ENCODE measurements at regions not wholly inside any gene's neighbourhood (a gene's known extent, or its start where the extent isn't known, plus 50 kb on each side); places are given as distances from the start of the nearest gene placed in this dataset.

DNA sequence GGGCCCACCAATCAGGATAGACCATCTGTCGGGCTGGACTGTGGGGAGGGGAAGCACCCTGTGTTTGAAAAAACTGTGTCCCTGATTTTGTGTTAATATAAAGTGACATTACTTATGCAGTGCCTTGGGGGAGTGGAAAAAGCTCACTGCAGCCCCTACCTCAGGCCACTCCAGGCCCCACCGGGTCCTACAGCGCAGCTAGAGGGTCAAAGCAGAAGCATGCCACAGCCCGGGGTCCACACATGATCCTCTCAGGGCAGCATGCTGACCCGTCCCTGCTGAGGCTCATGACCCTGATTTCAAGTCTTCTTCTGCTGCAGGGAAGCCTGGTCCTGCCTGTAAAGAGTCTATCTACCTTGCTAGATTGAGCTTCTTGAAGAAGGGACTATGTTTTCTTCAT lies 133.0 kb upstream of the PLCB4 start:
- DNase-seq: no peak

DNA sequence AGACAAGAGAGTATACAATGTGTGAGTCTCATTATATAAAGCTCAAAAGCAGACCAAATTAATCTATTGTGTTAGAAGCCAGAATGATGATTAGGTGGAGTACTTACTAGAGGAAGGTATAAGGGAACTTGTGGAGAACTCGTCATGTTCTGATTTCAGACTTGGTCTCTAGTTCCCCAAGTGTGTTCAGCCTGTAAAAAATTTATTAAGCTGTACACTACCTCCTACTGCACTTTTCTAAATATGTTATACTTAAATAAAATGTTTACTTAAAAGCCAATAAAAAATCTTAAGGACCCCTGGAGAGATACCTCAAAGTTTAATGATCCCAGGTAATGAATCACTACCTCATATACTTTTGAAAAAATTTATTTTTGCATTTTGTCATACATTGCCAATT lies 130.4 kb upstream of the PLCB4 start:
- DNase-seq: no peak

DNA sequence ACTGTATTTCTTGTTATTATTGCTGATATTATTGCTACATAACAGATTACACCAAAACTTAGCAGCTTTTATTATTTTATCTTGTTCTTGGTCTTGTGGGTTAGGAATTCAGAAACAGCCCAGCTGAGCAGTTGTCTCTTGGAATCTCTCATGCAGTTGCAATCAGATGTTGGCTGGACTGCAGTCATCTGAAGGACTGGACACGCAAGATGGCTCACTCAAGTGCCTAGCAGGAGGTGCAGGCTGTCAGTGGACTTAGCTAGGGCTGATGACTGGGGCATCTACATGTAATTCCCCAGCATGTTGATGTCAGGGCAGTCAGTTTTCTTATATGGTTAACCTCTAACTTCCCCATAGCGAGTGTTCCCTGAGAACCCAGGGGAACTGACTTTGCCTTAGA lies 128.6 kb upstream of the PLCB4 start:
- no peak for DNase-seq

DNA sequence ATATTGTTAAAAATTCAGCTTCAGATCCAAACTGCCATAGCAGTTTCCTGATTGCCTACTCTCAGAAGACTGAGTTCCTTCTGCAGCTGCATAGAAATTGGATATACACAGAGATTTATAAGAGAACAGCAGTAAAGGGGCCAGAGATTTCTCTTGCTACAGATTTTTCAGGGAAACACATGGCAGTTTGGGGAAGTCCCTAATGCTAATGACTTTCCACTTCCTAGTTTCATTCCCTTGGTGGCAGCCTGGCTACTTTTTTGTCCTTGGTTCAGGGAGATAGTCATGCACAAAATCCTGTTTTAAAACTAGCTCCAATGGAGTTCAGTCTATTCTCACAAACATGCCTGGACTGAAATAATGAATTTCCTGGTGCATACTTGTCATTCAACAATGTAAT lies 125.3 kb upstream of the PLCB4 start:
- DNase-seq: no peak

DNA sequence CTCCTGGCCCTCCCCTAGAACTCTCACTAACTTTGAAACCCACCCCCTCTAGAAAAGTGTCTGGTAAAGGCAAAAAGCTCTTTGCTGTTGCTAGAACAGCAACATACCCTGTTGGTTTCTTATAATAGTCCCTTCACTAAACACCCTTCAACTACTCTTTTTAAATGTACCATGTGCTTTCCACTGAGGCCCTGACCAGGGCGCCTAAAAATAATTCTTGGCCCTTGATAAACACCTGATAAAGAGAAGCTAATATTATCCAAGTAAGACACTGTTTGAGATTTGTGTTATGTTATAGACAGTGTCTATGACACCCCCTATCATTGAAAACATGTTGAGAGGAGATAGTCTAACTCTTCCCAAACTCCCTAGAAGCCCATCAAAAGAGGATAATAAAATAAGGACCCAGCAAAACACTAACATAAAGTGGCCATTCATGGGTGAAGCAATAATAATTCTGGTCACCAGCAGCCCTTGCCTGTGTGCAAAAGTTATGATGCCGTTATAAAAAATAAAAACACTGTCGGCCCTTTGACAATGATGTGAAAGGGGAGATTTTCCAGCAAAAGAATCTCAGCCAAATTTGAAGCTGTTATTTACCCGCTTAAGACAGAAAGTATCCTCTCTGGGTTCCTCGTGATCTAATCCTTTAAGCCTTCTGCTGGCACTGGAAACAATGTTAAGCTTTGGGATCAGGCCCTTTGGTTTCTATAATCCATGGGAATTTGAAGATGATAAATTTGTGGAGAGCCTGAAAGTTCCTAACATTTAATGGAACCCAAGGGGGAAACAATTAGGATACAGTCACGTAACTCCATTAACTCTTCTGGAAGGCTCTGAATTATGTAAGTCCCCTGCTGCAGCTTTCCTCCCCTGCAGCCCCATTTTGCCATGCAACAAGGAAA lies 122.6 kb upstream of the PLCB4 start:
- peak; percentile 29 for DNase-seq

DNA sequence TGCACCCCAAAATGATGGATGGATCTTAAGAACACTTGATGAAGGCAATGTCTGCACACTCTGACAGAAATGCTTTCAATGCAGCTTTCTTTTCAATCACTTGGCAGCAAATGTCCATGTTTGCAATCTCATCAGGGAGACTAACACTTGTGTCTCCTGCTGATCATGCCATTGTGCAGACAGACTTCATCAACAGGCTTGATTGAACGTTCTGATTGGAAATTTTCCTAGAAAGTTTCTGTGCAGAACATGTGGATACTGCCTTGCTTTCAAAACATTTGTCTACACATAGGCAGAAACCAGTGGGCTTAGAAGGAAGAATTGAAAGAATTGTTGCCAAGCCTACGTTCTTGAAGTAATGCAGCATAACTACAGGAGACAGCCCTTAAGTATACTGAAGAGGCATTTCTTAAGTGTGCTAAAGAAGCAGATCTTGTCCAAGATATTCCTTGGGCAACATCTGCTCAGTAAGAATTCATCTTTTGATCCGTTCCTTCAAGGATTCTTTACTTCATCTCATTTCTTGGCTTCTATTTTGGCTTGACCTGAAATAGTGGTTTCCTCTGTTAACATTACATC lies 120.4 kb upstream of the PLCB4 start:
- no peak for DNase-seq

DNA sequence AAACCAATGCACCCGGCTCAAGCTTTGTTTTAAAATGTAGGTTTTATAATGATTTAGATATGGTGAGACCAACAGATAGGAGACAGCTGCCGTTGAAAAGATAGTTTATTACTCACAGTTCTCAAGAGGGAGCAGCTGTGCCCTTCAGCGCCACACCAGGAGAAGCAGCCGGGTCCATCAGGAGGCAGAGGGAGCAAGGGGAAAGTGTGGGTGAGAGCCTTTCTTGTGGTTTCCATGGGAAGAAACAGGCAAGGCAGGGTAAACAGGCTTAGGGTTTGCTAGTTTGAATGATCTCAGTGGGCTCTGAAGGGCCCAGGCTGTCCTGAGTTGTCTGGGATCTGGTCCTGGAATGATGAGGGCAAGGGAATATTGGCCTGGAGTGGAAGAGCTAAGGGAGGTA lies 117.7 kb upstream of the PLCB4 start:
- no peak for DNase-seq

DNA sequence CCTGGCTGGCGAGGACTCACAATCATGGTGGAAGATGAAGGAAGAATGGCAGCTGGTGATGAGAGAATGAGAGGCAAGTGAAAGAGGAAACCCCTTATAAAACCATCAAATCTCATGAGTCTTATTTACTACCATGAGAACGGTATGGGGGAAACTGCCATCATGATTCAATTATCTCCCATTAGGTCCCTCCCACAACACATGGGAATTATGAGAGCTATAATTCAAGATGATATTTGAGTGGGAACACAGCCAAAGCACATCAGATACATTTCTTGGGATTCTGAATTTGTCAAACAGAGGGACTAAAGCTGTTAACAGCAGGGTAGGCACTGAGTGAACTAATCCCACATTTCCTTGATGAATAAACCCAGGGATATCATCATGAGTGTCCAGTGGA lies 116.2 kb upstream of the PLCB4 start:
- DNase-seq: no peak

DNA sequence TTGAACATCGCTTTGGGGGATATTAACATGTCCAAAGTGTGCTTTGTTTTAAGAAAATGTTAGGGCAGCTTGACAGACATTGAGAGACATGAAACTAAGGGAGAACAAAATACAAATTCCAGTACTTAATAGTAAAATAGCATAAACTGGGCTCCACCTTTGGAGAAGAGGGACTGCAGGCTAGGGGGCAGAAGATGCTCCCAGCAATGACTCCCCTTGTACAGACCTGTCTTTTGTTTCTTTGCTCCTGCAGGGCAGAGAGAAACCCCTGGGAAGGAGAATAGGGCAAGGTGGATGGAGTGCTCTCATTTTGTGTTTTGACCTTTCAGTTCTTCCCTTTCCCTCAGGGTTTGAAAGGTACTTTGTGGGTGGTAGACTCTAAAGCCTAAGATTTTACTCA lies 115.6 kb upstream of the PLCB4 start:
- no peak for DNase-seq

DNA sequence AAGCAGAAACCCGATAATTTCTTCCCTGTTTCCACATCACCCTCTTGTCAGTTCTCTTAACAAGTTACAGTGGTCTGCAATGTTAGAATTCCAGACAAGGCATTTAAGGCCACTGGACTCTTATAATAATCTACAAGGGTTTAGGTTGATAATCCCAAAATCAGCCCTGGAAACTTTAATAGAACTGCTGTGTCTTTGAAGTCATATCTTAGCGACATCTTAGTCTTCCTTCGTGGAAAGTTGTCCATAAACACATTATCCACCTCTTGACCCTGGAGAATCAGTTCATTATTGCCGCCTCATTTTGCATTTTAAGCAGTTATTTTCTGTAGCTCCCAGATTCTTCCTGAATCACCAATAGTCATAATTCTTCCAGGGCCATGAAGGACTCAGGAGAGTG lies 108.6 kb upstream of the PLCB4 start:
- no peak for DNase-seq

DNA sequence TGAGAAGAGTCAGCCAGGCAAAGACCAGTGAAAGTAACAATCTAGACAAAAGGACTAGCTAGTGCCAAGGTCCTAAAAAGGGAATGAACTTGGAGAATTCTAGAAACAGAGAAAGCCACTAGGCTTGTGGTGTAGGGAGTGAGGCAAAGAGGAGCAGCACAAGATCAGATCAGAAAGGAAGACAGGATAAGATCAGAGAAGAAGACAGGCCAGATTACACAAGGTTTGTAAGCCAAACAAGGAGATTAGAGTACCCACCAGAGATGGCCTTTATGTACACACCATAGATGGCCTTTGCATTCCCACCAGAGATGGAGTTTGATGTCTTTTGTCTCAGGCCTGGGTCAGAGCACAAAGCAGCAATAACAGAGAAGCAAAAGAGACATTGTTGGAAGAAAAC lies 105.6 kb upstream of the PLCB4 start:
- DNase-seq: no peak

DNA sequence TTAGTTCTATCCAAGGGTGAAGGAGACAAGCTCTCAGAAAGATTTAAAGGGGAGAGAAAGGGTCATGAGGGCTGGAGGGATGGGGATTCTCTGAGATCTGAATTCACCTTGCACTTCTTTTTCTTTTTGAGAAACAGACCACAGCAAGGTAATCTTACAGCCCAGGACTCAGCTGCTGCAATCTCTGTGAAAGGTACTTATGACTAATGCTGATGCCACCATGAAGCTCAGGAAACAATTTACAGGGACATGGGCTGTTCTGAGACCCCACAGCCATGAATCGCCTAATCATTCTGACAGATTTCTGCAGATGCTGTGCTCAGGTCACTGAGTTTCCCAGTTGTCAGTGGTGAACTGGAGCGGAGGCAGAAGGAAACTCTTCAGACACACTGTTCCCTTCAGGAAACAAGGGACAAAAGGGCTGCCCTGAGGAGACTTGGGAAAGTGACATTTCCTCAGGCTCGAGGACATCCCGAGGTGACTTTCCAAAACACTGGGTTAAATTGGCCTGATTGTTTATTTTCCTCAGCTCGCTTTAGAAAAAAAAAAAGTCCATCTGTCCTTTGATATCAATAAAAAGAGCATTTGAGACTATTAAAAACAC lies 103.8 kb upstream of the PLCB4 start:
- no peak for DNase-seq

DNA sequence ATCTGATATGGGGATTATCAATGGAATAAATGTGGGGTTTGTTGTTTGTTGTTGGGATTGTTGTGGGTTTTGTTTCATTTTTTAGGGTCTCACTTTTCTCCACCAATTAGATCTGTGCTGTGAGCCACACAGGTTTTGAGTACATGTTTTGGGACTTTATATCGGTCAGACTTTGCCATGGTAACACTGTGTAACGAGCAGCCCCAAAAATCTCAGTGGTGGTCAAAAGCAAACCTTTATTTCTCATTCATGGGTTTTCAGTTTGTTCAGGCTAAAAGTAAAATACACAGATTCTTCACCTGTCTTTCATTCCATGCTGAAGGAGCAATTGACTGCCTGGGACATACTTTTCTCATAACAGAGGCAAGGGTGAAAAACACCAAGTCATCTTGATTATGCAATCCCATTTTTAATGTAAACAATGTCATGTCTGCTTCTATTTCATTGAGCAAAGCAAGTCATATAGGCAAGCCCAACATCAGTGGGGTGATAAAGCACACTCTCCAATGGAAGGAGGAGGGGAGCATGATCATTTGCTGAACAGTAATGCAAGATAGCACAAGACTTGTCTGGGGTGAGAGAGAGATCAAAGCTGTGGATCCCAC lies 101.1 kb upstream of the PLCB4 start:
- no peak for DNase-seq

DNA sequence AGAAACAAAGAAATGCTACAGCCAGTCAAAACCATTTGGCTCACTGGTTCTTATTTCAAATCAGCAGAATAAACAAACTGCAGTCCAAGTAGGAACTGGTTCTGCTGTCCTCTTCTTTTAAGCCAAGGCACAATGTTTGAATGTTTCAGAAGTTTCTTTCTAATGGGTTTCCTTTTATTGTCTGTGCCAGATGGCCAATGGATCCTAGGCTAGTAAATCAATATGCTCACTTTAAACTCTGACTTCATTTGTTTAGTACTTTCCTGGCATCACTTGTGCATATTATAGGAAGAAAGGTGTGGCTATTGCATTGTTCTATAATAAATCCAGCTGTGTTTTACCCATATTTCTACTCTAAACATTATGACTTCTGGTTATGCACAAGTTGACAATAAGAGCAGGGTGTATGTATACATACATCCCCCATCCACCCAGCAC lies 99.7 kb upstream of the PLCB4 start:
- DNase-seq: no peak

DNA sequence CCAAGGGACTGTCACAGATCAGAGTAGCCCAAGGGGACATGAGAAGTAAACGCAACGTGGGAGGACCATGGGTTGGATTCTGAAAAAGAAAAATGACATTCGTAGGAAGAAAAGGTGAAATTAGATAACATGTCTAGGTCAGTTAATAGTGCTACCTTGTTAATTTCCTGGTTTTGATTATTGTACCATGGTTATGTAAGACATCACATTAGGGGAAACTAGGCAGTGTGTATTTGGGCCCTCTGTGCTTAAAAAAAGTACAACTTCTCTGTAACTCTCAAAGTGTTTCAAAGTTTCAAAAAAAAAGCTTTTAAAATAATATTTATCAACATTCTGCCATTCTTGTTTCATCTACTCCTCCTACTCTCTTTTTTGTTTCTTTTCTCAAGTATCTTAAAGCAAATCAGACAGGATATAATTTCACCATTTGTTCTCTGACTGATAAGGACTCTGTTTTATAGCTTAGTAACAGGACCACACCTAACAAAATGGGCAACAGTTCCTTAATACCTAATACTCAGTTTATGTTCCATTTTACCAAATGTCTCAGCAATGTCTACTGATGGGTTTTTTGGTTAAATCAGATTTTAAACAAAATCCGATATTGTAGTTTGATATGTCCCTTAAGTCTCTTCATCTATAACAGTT lies 97.1 kb upstream of the PLCB4 start:
- no peak for DNase-seq

DNA sequence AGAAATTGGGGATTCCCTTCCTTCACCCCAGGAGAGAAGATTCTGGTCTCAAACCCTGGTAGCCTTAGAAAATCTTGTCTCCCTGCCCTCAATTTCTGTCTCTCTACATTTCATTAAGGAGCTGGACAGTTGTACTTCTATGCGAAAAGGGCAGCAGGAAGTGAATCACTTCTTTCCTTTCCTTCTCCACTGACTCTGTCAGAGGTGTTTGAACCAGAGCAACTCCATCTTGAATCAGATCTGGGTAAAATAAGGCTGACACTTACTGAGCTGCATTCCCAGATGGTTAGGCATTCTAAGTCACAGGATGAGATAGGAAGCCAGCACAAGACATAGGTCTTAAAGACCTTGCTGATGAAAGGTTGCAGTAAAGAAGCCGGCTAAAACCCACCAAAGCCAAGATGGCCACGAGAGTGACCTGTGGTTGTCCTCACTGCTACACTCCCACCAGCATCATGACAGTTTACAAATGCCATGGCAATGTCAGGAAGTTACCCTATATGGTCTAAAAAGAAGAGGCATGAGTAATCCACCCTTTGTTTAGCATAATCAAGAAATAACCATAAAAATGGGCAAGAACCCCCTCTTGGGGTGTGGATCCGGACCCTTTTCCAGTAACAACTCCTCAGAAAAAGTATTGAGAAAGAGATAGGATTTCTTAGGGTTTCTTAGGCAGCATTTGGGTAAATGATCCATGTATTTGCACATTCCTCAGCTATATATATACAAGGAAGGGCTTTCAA lies 95.8 kb upstream of the PLCB4 start:
- no peak for DNase-seq

DNA sequence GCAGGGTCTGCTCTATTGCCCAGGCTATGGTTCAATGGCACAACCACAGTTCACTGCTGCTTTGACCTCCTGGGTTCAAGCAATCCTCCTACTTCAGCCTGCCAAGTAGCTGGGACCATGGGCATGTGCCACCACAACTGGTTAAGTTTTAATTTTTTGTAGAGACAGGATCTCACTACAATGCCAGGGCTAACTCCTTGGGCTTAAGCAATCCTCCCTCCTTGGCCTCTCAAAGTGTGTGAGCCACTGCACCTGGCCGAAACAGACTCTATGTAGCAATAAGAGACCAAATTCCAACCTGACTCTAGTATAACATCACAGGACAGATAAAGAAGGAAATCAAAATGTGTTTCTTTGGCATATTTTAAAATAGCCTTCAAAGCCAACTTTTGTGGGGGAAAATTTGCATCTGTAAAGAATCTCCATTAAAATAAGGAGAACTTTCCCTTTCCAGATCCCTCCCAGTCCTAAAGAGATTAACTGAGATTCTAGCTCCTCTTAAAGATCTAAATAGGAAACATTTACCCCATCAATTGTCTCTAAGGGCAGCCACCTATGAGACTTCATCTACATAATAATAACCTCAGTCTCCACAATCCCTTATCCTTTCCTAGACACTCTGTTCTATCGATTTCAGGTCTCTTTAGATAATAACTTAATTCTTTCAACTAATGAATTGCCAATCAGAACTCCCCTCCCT lies 94.7 kb upstream of the PLCB4 start:
- no peak for DNase-seq

DNA sequence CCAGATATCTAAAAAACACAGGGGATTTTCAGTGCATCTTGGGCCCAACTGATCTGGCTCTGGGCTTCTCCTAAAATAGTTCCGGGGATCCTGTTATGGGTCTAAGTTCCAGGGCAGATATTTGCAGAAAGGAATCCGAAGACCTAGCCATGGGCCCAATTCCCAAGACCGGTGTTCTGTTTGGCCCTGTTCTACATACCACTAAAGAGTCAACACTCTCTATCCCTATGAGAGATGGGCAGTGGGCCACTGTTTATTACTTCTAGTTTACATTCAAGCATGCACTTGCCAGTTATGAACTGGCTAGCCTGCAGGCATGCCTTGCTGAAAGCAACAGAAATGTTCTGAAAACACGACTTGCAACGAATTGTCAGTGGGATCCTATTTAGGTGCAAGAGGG lies 87.4 kb upstream of the PLCB4 start:
- DNase-seq: no peak

DNA sequence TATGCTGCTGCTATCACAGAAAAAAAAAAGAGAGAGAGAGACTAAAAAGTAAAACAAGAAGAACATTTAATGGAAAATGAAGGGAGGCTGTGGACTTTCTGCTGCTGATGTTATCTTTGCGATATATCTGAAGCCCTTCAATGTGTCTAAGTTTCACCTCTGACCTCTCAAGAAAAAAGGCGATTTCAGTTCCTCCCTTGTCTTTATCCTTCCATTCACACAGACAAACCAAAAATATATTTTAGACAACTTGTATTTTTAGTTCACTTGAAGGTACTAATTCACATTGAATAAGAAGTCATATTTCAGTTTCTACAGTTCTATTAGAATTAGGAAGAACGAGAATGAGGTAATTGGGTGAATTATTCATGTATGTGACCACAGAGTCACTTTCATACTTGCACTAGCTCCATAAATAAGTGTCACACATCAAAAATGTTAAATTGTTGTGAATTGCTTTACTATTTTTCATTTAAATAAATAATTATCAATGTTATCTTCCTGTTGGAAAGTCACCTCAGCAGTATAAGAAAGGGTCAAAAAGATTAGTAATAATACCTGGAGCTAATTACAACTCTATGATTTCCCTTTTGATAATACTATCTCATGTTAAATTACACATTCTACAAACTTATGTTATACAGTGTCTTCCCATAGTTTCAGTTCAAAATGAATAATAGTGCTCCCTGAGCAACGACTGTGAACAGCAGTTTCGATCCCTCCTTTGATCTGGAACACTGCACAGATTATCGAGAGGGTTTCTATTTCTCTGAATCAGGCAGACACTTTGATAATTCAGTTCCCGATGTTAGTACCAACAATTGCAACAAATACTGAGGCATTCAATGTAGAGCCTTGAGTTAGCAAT lies 85.2 kb upstream of the PLCB4 start:
- no peak for DNase-seq

DNA sequence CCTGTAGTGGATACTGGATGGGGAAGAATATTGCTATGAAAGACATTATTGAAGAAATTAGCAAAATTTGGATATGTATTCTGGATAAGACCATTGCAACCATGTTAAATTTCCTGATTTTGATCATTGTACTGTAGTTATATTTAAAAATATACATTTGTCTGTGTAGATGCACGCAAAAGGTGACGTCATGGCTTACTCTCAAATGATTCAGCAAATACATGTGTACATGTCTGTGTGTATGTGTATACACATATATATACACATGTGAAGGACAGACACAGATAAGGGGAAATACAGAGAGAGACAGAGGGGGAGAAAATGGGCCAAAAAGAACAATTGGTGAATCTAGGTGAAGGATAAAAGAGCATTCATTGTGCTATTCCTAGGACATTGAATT lies 82.3 kb upstream of the PLCB4 start:
- DNase-seq: no peak

DNA sequence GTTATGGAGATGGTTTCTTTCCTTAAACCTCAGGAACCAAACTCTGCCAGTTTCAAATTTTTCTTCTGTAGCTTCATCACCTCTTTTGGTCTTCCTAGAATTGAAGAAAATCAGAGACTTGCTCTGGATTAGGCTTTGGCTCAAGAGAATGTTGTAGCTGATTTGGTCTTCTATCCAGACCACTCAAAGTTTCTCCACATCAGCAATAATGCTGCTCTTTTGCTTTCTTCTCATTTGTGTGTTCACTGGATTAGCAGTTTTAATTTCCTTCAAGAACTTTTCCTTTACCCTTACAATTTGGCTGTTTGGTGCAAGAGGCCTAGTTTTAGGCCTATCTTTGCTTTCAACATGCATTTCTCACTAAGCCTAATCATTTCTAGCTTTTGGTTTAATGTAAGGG lies 78.1 kb upstream of the PLCB4 start:
- DNase-seq: no peak
